Kidney glomerular epithelial cell (primary cell): ENCODE measurements at regions not wholly inside any gene's neighbourhood (a gene's known extent, or its start where the extent isn't known, plus 50 kb on each side); places are given as distances from the start of the nearest gene placed in this dataset.

Experiments used
- DNase-seq: peaks from one replicate; lab custom pipeline; 2025; lab: John Stamatoyannopoulos, UW

DNA sequence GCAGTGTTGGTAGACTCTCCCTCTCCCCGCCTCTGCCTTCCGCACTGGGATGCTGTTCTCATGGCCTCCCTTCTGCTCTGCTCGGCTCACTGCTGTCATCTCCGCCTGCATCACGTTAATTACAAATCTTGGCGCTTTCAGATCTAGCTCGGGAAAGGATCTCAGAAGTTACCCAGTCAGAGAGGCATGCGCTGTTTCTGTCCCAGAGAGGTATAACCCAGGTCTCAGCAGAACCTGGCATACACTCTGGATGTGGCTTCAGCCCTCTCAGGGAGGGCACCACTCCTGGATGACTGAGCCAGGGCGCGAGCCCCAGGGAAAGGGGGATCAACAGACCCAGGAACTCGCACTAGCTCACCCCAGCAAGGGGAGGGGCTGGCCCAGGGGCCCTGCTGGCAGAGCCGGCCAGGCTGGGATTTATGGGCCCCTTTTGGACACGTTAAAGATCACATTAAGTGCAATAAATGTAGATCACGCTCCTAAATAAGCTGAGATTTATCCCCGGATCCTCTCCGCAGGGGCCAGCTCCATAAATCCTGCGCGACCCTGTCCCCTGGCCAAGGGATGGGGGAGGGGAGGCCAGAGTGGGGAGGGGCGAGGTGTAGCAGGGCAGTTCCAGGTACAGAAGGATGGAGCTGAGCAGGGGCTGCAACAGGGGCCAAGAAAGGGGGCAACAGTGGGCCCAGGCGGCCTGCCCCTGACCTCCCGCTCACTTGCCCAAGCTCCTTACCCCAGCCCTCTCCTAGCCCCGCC lies 101.3 kb upstream of the ZBTB40 start:
- DNase-seq, result no peak

DNA sequence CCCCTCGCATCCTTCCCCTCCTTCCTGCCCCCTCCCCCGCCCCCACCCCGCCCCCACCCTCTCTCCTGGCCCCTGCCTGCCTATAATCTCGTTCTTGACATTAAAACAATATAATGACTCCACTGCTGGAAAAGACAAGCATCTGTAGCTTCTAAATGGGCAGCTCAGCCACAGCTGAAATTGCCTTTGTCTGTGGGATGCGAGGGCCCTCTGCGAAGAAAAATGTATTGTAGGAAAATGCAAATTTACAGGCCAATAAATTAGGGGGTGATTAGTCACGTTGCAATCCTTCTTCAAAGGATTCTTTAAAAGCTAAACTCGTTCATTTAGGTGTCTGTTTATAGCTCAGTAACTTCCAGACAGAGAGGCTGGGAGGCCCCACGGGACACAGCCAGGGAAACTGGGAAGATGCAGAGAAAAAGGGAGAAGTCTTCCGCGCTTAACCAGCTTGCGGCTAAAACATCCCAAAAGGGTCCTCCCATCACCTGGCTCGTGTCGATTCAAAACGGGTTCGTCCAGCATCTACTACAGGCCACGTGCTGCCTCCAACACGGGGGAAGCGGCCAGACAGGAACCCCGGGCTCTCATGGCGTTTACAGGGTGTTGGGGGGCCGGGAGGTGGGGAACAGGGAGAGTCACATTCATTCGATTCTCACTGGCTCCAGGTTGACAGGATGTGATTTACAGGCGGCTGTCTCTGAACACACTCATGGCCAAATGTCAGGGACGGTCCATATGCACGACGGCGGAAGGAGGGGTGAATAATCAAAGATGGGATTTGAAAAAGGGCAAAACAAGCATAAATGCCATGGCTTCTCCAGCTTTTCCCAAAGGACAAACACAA lies 100.5 kb upstream of the ZBTB40 start:
- no peak for DNase-seq

GRCh38 chr1:22351768-22352080 lies 99.9 kb upstream of the ZBTB40 start:
- no peak for DNase-seq

DNA sequence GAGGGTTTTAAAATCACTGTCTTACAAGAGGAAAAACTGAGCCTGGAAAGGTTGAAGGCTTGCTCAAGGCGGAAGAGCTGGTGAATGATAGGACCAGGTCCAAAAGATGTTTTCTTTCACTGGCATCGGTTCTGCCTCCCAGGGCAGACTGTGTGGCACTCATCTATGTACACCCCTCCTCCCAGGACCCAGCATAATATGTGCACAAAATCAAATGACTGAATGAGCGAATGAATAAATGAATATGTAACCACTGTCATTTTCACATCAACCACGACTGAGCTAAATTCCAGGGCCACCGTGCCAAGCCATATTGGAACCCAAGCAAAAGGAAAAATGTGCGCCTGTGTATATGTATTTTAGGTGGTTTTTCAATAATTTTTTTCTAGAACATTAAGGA lies 99.3 kb upstream of the ZBTB40 start:
- no peak for DNase-seq

- DNase-seq, result no peak
Observed at GRCh38 chr1:22352896-22353295, 98.8 kb upstream of the ZBTB40 start.

DNA sequence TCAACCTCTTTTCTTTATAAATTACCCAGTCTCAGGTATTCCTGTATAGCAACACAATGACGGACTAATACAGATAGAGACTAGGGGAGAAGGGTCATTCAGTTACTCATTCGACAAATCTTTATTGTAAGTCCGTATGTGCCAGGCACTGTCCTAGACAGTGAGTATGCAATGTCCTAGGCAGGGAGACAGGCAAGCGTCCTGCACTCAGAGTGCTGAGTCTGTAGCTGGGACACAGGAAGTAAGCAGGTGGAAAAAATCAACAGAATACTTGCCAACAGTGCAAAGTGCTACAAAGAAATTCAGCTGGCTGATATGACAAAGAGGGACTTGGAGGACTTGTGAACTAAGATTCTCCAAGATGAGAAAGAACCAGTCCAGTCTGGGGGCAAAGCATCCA lies 92.2 kb upstream of the ZBTB40 start:
- DNase-seq, result no peak

- no peak for DNase-seq
Observed at GRCh38 chr1:22362626-22363402, 88.8 kb upstream of the ZBTB40 start.

DNA sequence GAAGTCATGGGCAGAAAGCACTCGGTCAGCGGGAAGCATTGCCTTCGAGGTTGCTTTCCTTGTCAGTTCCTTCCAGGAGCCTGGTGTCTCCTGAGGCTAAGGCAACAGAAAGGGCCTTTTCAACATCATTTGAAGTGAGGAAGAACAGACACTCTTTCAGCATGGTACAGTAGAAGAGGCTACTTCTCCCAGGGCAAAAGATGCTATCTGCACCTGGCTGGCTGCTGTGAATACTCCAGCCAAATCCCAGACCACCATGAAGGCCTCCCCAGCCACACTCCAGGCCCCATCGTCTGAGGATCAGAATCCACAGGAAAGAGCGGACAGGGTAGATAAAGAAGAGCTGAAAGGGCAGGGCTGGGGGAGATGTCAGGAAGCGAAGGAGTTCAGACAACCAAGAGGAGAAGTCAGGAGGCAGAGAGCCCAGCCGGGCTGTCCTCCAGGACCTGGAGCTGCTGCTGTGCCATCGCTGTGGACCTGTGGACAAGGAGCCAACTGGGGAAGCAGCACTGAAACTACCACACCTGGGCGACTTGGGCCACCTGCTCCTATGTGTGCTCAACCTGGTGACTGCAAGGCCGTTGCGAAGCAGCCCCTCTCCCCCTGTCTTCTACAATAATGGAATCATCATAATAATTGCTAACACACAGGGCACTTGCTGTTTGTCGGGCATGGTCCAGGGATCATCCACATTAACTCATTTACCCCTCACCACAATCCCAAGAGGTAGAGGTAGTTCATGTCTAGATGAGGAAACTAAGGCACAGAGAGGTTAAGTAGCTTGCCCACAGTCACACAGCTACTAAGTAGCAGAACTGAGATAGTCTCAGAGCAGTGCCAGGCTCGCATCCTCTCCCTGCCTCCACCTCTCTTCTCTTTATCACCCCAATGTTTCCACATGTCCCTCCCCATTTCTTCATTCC lies 88.0 kb upstream of the ZBTB40 start:
- DNase-seq, result no peak

- DNase-seq, result no peak
Observed at GRCh38 chr1:22364326-22364650, 87.4 kb upstream of the ZBTB40 start.

GRCh38 chr1:22364764-22365163 lies 86.9 kb upstream of the ZBTB40 start:
- no peak for DNase-seq

DNA sequence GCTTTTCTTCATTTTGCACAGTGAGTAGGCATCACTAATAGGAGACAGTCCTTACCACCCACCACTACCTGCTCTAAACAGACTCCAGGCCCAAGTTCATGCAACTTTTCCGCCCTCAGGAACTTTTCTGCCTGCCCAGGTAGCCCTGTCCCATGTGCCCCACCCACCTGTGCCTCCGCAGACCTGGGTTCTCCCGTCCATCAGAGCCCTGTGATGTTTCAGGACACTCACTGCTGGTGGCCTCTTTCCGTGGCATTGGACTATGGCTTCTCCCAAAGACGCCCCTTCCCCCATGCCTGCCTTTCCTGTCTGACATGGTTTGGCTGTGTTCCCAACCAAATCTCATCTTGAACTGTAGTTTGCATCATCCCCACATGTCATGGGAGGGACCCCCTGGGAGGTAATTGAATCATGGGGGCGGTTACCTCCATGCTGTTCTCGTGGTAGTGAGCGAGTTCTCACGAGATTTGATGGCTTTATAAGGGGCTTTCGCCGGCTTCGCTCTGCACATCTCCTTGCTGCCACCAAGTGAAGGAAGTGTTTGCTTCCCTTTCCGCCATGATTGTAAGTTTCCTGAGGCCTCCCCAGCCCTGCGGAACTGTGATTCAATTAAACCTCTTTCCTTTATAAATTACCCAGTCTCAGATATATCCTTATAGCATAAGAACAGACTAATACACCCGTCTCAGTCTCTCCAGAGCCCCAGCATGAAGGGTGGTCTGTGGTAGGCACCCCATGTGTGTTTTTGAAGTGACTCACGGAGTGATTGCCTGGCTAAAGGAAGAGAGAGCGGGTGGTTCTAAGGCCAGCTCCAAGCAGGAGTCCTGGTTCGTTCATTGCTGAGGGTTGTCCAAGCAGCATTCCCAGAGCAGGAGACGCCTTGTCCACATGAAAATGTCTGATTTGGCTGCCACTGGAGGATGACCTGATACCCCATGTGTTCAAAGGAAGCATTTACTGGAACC lies 86.0 kb upstream of the ZBTB40 start:
- no peak for DNase-seq

DNA sequence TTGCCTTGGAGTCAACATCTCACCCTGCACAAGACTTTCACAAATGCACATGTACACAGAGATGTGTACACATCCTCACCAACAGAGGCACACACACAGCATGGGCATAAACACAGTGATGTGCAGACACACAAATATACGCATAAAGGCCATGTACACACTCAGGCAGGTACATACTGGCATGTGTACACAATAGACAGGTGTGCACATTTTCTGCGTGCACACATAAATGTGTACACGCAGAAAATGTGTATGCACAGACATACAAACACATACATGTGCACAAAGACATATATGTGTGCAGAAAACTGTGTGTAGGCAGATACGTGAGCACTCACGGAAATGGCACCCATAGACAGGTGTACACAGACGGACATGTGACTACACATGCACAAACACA lies 85.3 kb upstream of the ZBTB40 start:
- no peak for DNase-seq

- DNase-seq, result no peak
Observed at GRCh38 chr1:22368125-22368524, 83.5 kb upstream of the ZBTB40 start.

DNA sequence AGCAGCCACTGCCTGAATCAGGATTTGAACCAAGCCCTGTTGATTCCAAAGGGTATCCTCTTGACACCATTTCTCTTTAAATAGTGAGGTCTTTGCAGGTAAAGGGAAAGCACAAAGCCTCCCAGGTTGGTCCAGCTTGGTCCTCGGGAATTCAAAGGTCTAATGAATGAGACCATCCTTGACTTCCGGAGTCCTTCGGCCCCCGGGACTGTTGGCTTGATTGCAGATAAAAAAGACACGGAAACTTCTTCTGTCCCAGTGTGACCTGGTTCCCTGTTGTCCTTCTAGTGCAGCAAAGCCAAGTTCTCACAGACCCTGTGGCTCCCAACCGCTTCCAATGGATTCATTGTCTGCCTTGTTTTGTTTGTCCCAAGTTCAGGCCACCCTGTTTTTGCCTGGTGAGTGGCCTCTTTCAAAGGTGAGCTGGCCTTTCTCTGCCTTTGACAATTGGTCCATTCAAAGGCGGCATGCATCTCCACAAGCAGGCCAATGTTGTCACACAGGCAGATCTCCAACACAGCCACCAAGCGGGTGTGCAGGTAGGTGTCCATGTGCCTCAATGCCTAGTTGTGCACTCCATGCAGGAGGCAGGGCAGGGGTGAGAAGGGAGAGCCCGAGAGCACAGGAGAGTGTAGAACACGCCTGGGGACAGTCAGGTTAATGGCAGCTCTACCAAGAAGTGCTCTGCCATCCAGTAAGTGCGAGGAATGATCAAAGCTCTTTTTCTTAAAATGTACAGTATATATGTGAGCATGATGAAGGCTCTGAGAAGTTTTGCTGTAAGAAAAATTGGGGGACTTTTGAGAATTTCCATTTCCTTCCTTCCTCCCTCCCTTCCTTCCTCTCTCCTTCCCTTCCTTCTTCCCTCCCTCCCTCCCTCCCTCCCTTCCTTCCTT lies 82.1 kb upstream of the ZBTB40 start:
- DNase-seq, result no peak

DNA sequence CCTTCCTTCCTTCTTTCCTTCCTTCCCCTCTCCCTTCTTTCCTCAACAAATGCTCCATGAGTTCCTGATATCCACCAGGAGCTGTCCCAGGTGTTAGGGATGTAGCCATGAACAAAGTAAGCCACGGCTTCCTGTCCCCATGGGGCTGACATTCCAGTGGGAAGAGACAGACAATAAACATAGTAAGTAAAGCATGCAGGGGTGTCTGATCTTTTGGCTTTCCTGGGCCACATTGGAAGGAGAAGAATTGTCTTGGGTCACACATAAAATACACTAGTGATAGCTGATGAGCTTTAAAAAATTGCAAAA lies 81.5 kb upstream of the ZBTB40 start:
- DNase-seq, result no peak

DNA sequence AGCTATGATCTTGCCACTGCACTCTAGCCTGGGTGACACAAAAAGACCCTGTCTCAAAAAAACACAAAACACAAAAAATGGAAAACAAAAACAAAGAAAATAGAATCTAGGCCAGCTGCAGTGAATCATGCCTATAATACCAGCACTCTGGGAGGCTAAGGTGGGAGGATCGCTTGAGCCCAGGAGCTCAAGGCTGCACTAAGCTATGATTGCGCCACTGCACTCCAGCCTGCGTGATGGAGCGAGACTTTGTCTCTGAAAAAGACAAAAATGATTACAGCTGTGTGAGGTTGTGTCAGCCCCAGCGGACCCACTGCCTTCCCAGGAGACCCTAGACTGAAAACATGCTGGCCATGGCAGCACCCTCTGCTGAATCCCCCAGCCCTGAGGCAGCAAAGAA lies 80.2 kb upstream of the ZBTB40 start:
- DNase-seq, result no peak

- DNase-seq, result no peak
Observed at GRCh38 chr1:22373252-22373651, 78.4 kb upstream of the ZBTB40 start.

- DNase-seq, result no peak
Observed at GRCh38 chr1:22374001-22374400, 77.7 kb upstream of the ZBTB40 start.

- no peak for DNase-seq
Observed at GRCh38 chr1:22375601-22376000, 76.0 kb upstream of the ZBTB40 start.

DNA sequence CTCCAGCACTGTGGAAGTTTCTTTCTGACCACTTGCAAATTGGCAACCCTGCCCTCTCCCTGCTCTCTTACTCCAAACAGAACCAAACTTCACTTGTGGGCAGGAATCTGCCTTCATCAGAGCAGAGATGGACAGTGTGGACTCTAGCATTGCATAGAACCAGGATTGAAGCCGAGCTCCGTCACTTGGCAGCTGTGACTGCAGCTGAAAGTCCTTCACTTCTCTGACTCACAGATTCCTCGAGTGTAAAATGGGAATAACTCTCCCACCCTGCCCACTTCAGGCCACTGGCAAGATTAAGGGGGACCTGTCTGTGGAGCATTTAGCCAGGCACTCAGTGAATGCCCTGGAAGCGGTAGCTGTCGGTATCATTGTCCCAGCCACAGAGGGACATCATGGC lies 75.7 kb upstream of the ZBTB40 start:
- no peak for DNase-seq
